NCI-H1105 (cell line): ENCODE measurements at regions not wholly inside any gene's neighbourhood (a gene's known extent, or its start where the extent isn't known, plus 50 kb on each side); places are given as distances from the start of the nearest gene placed in this dataset.
"Not testable (repeated sequence)": the region's sequence is repeated elsewhere in the genome, so short reads cannot be mapped to it uniquely, and the experiment has no call there.

Experiments
- DNase-seq: peaks from one replicate; lab custom pipeline; 2025; lab: John Stamatoyannopoulos, UW

- no peak for DNase-seq
Measured at GRCh38 chr17:52737071-52737470, 578.6 kb upstream of the CA10 start.

- no peak for DNase-seq
Measured at GRCh38 chr17:52732841-52733240, 574.3 kb upstream of the CA10 start.

GRCh38 chr17:52724578-52724977 lies 566.1 kb upstream of the CA10 start:
- DNase-seq = no peak

- no peak for DNase-seq
Measured at GRCh38 chr17:52721910-52722309, 563.4 kb upstream of the CA10 start.

GRCh38 chr17:52710363-52710901 lies 551.9 kb upstream of the CA10 start:
- no peak for DNase-seq

GRCh38 chr17:52709724-52710123 lies 551.2 kb upstream of the CA10 start:
- DNase-seq = no peak

- no peak for DNase-seq
Measured at GRCh38 chr17:52696362-52696761, 537.8 kb upstream of the CA10 start.

GRCh38 chr17:52686140-52686539 lies 527.6 kb upstream of the CA10 start:
- DNase-seq = no peak

GRCh38 chr17:52681480-52681879 lies 523.0 kb upstream of the CA10 start:
- no peak for DNase-seq

- no peak for DNase-seq
Measured at GRCh38 chr17:52678211-52678610, 519.7 kb upstream of the CA10 start.

- DNase-seq = no peak
Measured at GRCh38 chr17:52674686-52675085, 516.2 kb upstream of the CA10 start.

- DNase-seq = no peak
Measured at GRCh38 chr17:52673791-52674190, 515.3 kb upstream of the CA10 start.

GRCh38 chr17:52666264-52666663 lies 507.8 kb upstream of the CA10 start:
- DNase-seq = no peak

- no peak for DNase-seq
Measured at GRCh38 chr17:52660692-52661091, 502.2 kb upstream of the CA10 start.

GRCh38 chr17:52653014-52653413 lies 494.5 kb upstream of the CA10 start:
- no peak for DNase-seq

- DNase-seq = no peak
Measured at GRCh38 chr17:52648995-52649394, 490.5 kb upstream of the CA10 start.

- no peak for DNase-seq
Measured at GRCh38 chr17:52647411-52647810, 488.9 kb upstream of the CA10 start.

- no peak for DNase-seq
Measured at GRCh38 chr17:52636443-52636842, 477.9 kb upstream of the CA10 start.

GRCh38 chr17:52606590-52606989 lies 448.1 kb upstream of the CA10 start:
- no peak for DNase-seq

- no peak for DNase-seq
Measured at GRCh38 chr17:52606098-52606497, 447.6 kb upstream of the CA10 start.

GRCh38 chr17:52604105-52604504 lies 445.6 kb upstream of the CA10 start:
- no peak for DNase-seq

- DNase-seq = not testable (repeated sequence)
Measured at GRCh38 chr17:52597452-52598215, 439.1 kb upstream of the CA10 start.

- DNase-seq = no peak
Measured at GRCh38 chr17:52594516-52594915, 436.0 kb upstream of the CA10 start.

GRCh38 chr17:52546990-52547389 lies 388.5 kb upstream of the CA10 start:
- no peak for DNase-seq
